ENCODE measurements at regions not wholly inside any gene's neighbourhood (a gene's known extent, or its start where the extent isn't known, plus 50 kb on each side); places are given as distances from the start of the nearest gene placed in this dataset.

DNA sequence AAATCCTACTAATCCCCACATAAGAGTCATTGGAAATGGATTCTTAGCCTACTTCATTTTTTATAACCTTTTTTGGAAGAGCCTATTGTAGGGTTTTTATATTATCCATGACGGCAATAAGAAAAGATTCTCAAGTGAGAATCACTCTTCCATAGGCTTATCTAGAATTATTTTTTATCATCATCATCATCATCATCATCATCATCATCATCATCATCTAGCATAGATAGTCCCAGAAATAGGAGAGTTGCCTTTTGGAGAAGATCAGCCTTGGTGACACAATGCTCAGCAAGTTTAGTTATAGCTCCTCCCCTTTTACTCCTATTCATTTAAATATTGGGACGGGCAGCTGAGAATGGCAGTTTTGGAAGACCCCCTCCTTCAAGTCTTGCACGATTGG is 359.1 kb upstream of the SLC35B3 start:
- Histone ChIP-seq H3K23ac (ENCODE audit: low read length) (no peak overlapping the region), H3K4ac (ENCODE audit: low read depth, low read length) (no peak overlapping the region), H4K12ac (ENCODE audit: low read depth, low read length) (no peak overlapping the region), H3K9ac (ENCODE audit: low read length) (no peak overlapping the region), H3K4me2 (ENCODE audit: low read length) (no peak overlapping the region), H3K36me3 (ENCODE audit: control insufficient read depth in 1 of 2, insufficient read depth in 2 of 2, low read length in 2 of 2) (no peaks in the 10 kb centered on the region), H3K9me3 (ENCODE audit: insufficient read depth, low read depth, low read length) (no peaks in the 10 kb centered on the region), H2BK5ac (ENCODE audit: low read depth, low read length, poor library complexity) (no peak overlapping the region), H4K8ac (ENCODE audit: low read depth, low read length) (no peak overlapping the region), H3K18ac (ENCODE audit: low read length) (no peak overlapping the region), H3K4me1 (ENCODE audit: control insufficient read depth in 1 of 2, insufficient read depth in 2 of 2, low read length in 2 of 2) (no peaks in the 10 kb centered on the region), H2BK120ac (ENCODE audit: insufficient read depth, low read length, poor library complexity) (no peak overlapping the region), H3K27me3 (ENCODE audit: insufficient read depth, low read length) (no peaks in the 10 kb centered on the region), H2AK5ac (ENCODE audit: low read length) (no peak overlapping the region), H3K79me2 (ENCODE audit: control insufficient read depth, insufficient read depth, low read length, poor library complexity) (no peaks in the 10 kb centered on the region), H2AFZ (ENCODE audit: insufficient read depth, low read length, poor library complexity) (no peak overlapping the region), H3K79me1 (ENCODE audit: low read length) (no peaks in the 10 kb centered on the region), H3K14ac (ENCODE audit: low read length) (no peak overlapping the region), H4K91ac (ENCODE audit: low read depth, low read length) (no peak overlapping the region), H3K27ac (ENCODE audit: low read depth, low read length) (no peak overlapping the region), H3K4me3 (ENCODE audit: low read depth, low read length) (no peak overlapping the region), H2BK12ac (ENCODE audit: low read length) (no peak overlapping the region)
- no peak for DNase-seq
- WGBS (ENCODE audit: extremely low coverage, insufficient coverage, insufficient read length), result no CpG with 5 or more reads among the region's 3 CpGs

- Histone ChIP-seq H3K4me1 (ENCODE audit: control insufficient read depth in 1 of 2, insufficient read depth in 2 of 2, low read length in 2 of 2) (no peaks in the 10 kb centered on the region), H3K79me1 (ENCODE audit: low read length) (no peaks in the 10 kb centered on the region), H3K14ac (ENCODE audit: low read length) (no peak overlapping the region), H3K36me3 (ENCODE audit: control insufficient read depth in 1 of 2, insufficient read depth in 2 of 2, low read length in 2 of 2) (no peaks in the 10 kb centered on the region), H2BK12ac (ENCODE audit: low read length) (no peak overlapping the region), H3K9me3 (ENCODE audit: insufficient read depth, low read depth, low read length) (no peaks in the 10 kb centered on the region), H3K9ac (ENCODE audit: low read length) (no peak overlapping the region), H4K8ac (ENCODE audit: low read depth, low read length) (no peak overlapping the region), H4K91ac (ENCODE audit: low read depth, low read length) (no peak overlapping the region), H2BK5ac (ENCODE audit: low read depth, low read length, poor library complexity) (no peak overlapping the region), H2BK120ac (ENCODE audit: insufficient read depth, low read length, poor library complexity) (no peak overlapping the region), H3K4ac (ENCODE audit: low read depth, low read length) (no peak overlapping the region), H3K27ac (ENCODE audit: low read depth, low read length) (no peak overlapping the region), H3K18ac (ENCODE audit: low read length) (no peak overlapping the region), H2AFZ (ENCODE audit: insufficient read depth, low read length, poor library complexity) (no peak overlapping the region), H2AK5ac (ENCODE audit: low read length) (no peak overlapping the region), H4K12ac (ENCODE audit: low read depth, low read length) (no peak overlapping the region), H3K79me2 (ENCODE audit: control insufficient read depth, insufficient read depth, low read length, poor library complexity) (no peaks in the 10 kb centered on the region), H3K4me3 (ENCODE audit: low read depth, low read length) (no peak overlapping the region), H3K4me2 (ENCODE audit: low read length) (no peak overlapping the region), H3K23ac (ENCODE audit: low read length) (no peak overlapping the region), H3K27me3 (ENCODE audit: insufficient read depth, low read length) (no peaks in the 10 kb centered on the region)
- DNase-seq, result no peak
- no CpG with 5 or more reads among the region's 2 CpGs for WGBS (ENCODE audit: extremely low coverage, insufficient coverage, insufficient read length)
Observed at GRCh38 chr6:8789878-8790277, 354.5 kb upstream of the SLC35B3 start.

DNA sequence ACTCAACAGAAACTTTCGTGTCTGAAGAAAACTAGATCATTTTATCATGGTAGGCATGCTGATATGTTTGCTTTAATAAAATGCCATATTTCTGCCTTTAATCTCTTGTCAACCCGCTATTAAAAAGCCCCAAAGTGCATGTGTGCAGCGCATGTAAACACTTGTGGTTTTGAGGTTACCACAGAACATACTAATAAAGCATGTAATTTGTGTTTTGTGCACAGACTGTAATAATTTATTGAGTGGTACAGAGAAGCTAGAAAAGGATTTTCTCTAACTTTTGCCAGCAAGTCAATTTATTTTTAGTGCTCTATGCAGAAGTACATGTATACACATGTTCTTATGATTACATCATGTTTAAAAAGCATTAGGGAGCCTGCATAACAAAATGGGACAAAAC is 349.9 kb upstream of the SLC35B3 start:
- H4K8ac ChIP-seq (ENCODE audit: low read depth, low read length), result no peak overlapping the region
- no peak overlapping the region for H2AK5ac ChIP-seq (ENCODE audit: low read length)
- H3K23ac ChIP-seq (ENCODE audit: low read length), result no peak overlapping the region
- no peaks in the 10 kb centered on the region for H3K79me1 ChIP-seq (ENCODE audit: low read length)
- no peak overlapping the region for H3K27ac ChIP-seq (ENCODE audit: low read depth, low read length)
- no peaks in the 10 kb centered on the region for H3K36me3 ChIP-seq (ENCODE audit: control insufficient read depth in 1 of 2, insufficient read depth in 2 of 2, low read length in 2 of 2)
- H4K91ac ChIP-seq (ENCODE audit: low read depth, low read length), result no peak overlapping the region
- no peak overlapping the region for H3K14ac ChIP-seq (ENCODE audit: low read length)
- H3K4me3 ChIP-seq (ENCODE audit: low read depth, low read length), result no peak overlapping the region
- no peak overlapping the region for H3K9ac ChIP-seq (ENCODE audit: low read length)
- no peak overlapping the region for H4K12ac ChIP-seq (ENCODE audit: low read depth, low read length)
- H3K79me2 ChIP-seq (ENCODE audit: control insufficient read depth, insufficient read depth, low read length, poor library complexity), result no peaks in the 10 kb centered on the region
- H3K4me1 ChIP-seq (ENCODE audit: control insufficient read depth in 1 of 2, insufficient read depth in 2 of 2, low read length in 2 of 2), result no peaks in the 10 kb centered on the region
- H3K27me3 ChIP-seq (ENCODE audit: insufficient read depth, low read length), result no peaks in the 10 kb centered on the region
- H3K9me3 ChIP-seq (ENCODE audit: insufficient read depth, low read depth, low read length), result no peaks in the 10 kb centered on the region
- H3K18ac ChIP-seq (ENCODE audit: low read length), result no peak overlapping the region
- no peak overlapping the region for H2BK5ac ChIP-seq (ENCODE audit: low read depth, low read length, poor library complexity)
- no peak overlapping the region for H2AFZ ChIP-seq (ENCODE audit: insufficient read depth, low read length, poor library complexity)
- no peak overlapping the region for H2BK120ac ChIP-seq (ENCODE audit: insufficient read depth, low read length, poor library complexity)
- WGBS (ENCODE audit: extremely low coverage, insufficient coverage, insufficient read length), result no CpG with 5 or more reads among the region's 3 CpGs
- H2BK12ac ChIP-seq (ENCODE audit: low read length), result no peak overlapping the region
- no peak overlapping the region for H3K4me2 ChIP-seq (ENCODE audit: low read length)
- no peak overlapping the region for H3K4ac ChIP-seq (ENCODE audit: low read depth, low read length)
- no peak for DNase-seq

- Histone ChIP-seq H3K79me2 (ENCODE audit: control insufficient read depth, insufficient read depth, low read length, poor library complexity) (no peaks in the 10 kb centered on the region), H2BK5ac (ENCODE audit: low read depth, low read length, poor library complexity) (no peak overlapping the region)
Observed at GRCh38 chr6:8783191-8783590, 347.8 kb upstream of the SLC35B3 start.

More at GRCh38 chr6:8783191-8783590, 347.8 kb upstream of the SLC35B3 start:
- H3K23ac ChIP-seq (ENCODE audit: low read length), result no peak overlapping the region
- H3K27ac ChIP-seq (ENCODE audit: low read depth, low read length), result no peak overlapping the region
- no peak for DNase-seq
- no peaks in the 10 kb centered on the region for H3K4me1 ChIP-seq (ENCODE audit: control insufficient read depth in 1 of 2, insufficient read depth in 2 of 2, low read length in 2 of 2)
- no peak overlapping the region for H2AK5ac ChIP-seq (ENCODE audit: low read length)
- no peak overlapping the region for H3K9ac ChIP-seq (ENCODE audit: low read length)
- no peak overlapping the region for H3K4me2 ChIP-seq (ENCODE audit: low read length)
- no peaks in the 10 kb centered on the region for H3K79me1 ChIP-seq (ENCODE audit: low read length)
- H3K14ac ChIP-seq (ENCODE audit: low read length), result no peak overlapping the region
- H4K8ac ChIP-seq (ENCODE audit: low read depth, low read length), result no peak overlapping the region
- H2AFZ ChIP-seq (ENCODE audit: insufficient read depth, low read length, poor library complexity), result no peak overlapping the region
- H3K27me3 ChIP-seq (ENCODE audit: insufficient read depth, low read length), result no peaks in the 10 kb centered on the region
- no peak overlapping the region for H2BK120ac ChIP-seq (ENCODE audit: insufficient read depth, low read length, poor library complexity)
- no peak overlapping the region for H4K12ac ChIP-seq (ENCODE audit: low read depth, low read length)
- no peak overlapping the region for H3K4me3 ChIP-seq (ENCODE audit: low read depth, low read length)
- no peak overlapping the region for H3K4ac ChIP-seq (ENCODE audit: low read depth, low read length)
- H3K9me3 ChIP-seq (ENCODE audit: insufficient read depth, low read depth, low read length), result no peaks in the 10 kb centered on the region
- no peaks in the 10 kb centered on the region for H3K36me3 ChIP-seq (ENCODE audit: control insufficient read depth in 1 of 2, insufficient read depth in 2 of 2, low read length in 2 of 2)
- no peak overlapping the region for H2BK12ac ChIP-seq (ENCODE audit: low read length)
- H3K18ac ChIP-seq (ENCODE audit: low read length), result no peak overlapping the region
- no peak overlapping the region for H4K91ac ChIP-seq (ENCODE audit: low read depth, low read length)
